Naive thymus-derived CD4-positive, alpha-beta T cell (primary cell): ENCODE measurements at regions not wholly inside any gene's neighbourhood (a gene's known extent, or its start where the extent isn't known, plus 50 kb on each side); places are given as distances from the start of the nearest gene placed in this dataset.

Experiments used
- ATAC-seq: fragments of 150-1000 bp; cut with Tn5 transposase; 2 replicates; pipeline ENCODE4 v1.10.0; 2021; ENCODE audit warnings: mild to moderate bottlenecking, moderate library complexity
- CTCF ChIA-PET: fragments of 350-600 bp; sonication (Branson Sonifier 250); formaldehyde crosslinking; loops from one replicate; lab custom pipeline; 2021; ENCODE audit warnings: antibody characterized with exemption; lab: Charles Lee
- POLR2A ChIA-PET: fragments of 350-600 bp; sonication (Branson Sonifier 250); formaldehyde crosslinking; loops from one replicate; lab custom pipeline; 2021; ENCODE audit warnings: antibody characterized with exemption, inconsistent platforms; lab: Charles Lee
- DNase-seq, 9 donors: peaks; one replicate each; pipeline versions ENCODE4 v3.0.0 to v3.0.0-alpha.2; 2020 to 2022; ENCODE audit warnings: mixed read lengths in 1 of 9
- H3K27ac ChIP-seq: one replicate; pipeline ENCODE4 v1.7.0; 2013; ENCODE audit warnings: mild to moderate bottlenecking, low read depth, low read length, moderate library complexity
- H3K27me3 ChIP-seq, 2 donors: one replicate each; pipeline ENCODE4 v1.7.0; 2013; ENCODE audit warnings: low read length in 2 of 2, mild to moderate bottlenecking in 2 of 2, moderate library complexity in 2 of 2; ENCODE audit not compliant: control insufficient read depth in 2 of 2, insufficient read depth in 2 of 2
- H3K36me3 ChIP-seq, 3 experiments: 1 replicate in 2 of 3; 2 replicates in 1 of 3; pipeline ENCODE4 v1.7.0; 2013; ENCODE audit warnings: low read length in 3 of 3, mild to moderate bottlenecking in 3 of 3, moderate library complexity in 1 of 3; ENCODE audit not compliant: insufficient read depth in 3 of 3, control insufficient read depth in 2 of 3
- H3K4me1 ChIP-seq, 2 donors: one replicate each; pipeline ENCODE4 v1.7.0; 2013; ENCODE audit warnings: low read length in 2 of 2, mild to moderate bottlenecking in 2 of 2, moderate library complexity in 1 of 2; ENCODE audit not compliant: control insufficient read depth in 2 of 2, insufficient read depth in 2 of 2
- H3K4me3 ChIP-seq: 2 replicates; pipeline ENCODE4 v1.7.0; 2013; ENCODE audit warnings: mild to moderate bottlenecking, low read length
- H3K9me3 ChIP-seq, 3 experiments: 1 replicate in 2 of 3; 2 replicates in 1 of 3; pipeline ENCODE4 v1.7.0; 2013; ENCODE audit warnings: low read length in 3 of 3; ENCODE audit not compliant: control insufficient read depth in 2 of 3
- H3K27ac Mint-ChIP-seq, 9 donors: one replicate each; pipeline ENCODE4 v1.8.0; 2020 to 2022; ENCODE audit warnings: mixed read lengths in 9 of 9, mild to moderate bottlenecking in 8 of 9, moderate library complexity in 5 of 9, inconsistent platforms in 2 of 9
- H3K27me3 Mint-ChIP-seq, 5 donors: one replicate each; pipeline ENCODE4 v1.8.0; 2021 to 2022; ENCODE audit warnings: mixed read lengths in 5 of 5, mild to moderate bottlenecking in 1 of 5
- H3K36me3 Mint-ChIP-seq, 5 donors: one replicate each; pipeline ENCODE4 v1.8.0; 2020 to 2022; ENCODE audit warnings: mixed read lengths in 5 of 5, mild to moderate bottlenecking in 3 of 5, inconsistent platforms in 1 of 5
- H3K4me1 Mint-ChIP-seq, 7 donors: one replicate each; pipeline ENCODE4 v1.8.0; 2020 to 2022; ENCODE audit warnings: mixed read lengths in 7 of 7, mild to moderate bottlenecking in 3 of 7, inconsistent platforms in 1 of 7
- H3K4me3 Mint-ChIP-seq, 10 donors: one replicate each; pipeline ENCODE4 v1.8.0; 2020 to 2022; ENCODE audit warnings: mild to moderate bottlenecking in 10 of 10, mixed read lengths in 10 of 10, moderate library complexity in 6 of 10, inconsistent platforms in 2 of 10
- H3K9me3 Mint-ChIP-seq, 11 donors: one replicate each; pipeline ENCODE4 v1.8.0; 2020 to 2022; ENCODE audit warnings: mixed read lengths in 11 of 11, mild to moderate bottlenecking in 4 of 11, inconsistent platforms in 1 of 11, moderate library complexity in 1 of 11
- intact Hi-C, 2 donors: fragments of 100-400 bp; cut with micrococcal nuclease; formaldehyde crosslinking; loops; one replicate each; pipeline ENCODE4 v1.15.1; 2023

- H3K9me3 ChIP-seq: no peaks in the 10 kb centered on the region
- Mint-ChIP-seq H3K4me3 (no peak overlapping the region), H3K27me3 (peaks cover 0 to 45% (median 37%) of the 10 kb centered on the region in 5 donors), H3K9me3 (peaks cover 0 to 4% (median 0%) of the 10 kb centered on the region in 11 donors), H3K4me1 (no peaks in the 10 kb centered on the region), H3K36me3 (peaks cover 0 to 4% (median 0%) of the 10 kb centered on the region in 5 donors), H3K27ac (no peak overlapping the region)
- CTCF ChIA-PET: no interaction called here
- H3K36me3 ChIP-seq: no peaks in the 10 kb centered on the region
- H3K4me3 ChIP-seq: no peak overlapping the region
- intact Hi-C loops: no loop called here
- POLR2A ChIA-PET: interaction anchor here (0.6 kb wide), 1 partner anchor 10 kb away, joined by 3 read pairs; no protein-coding TSS in a partner anchor
- H3K27ac ChIP-seq: no peak overlapping the region
- H3K4me1 ChIP-seq: no peaks in the 10 kb centered on the region
- ATAC-seq: no peak
- no peaks in the 10 kb centered on the region for H3K27me3 ChIP-seq
- no peak for DNase-seq
Observed at GRCh38 chr22:48473202-48473601, 1354.5 kb downstream of the BRD1 start.

- Mint-ChIP-seq H3K27ac (no peak overlapping the region), H3K4me1 (no peaks in the 10 kb centered on the region), H3K9me3 (peaks cover 0 to 5% (median 0%) of the 10 kb centered on the region in 11 donors), H3K27me3 (peaks cover 0 to 23% (median 12%) of the 10 kb centered on the region in 5 donors), H3K36me3 (no peaks in the 10 kb centered on the region), H3K4me3 (no peak overlapping the region)
- CTCF ChIA-PET: no interaction called here
- no peaks in the 10 kb centered on the region for H3K27me3 ChIP-seq
- no peaks in the 10 kb centered on the region for H3K4me1 ChIP-seq
- no peak for ATAC-seq
- intact Hi-C loops: no loop called here
- H3K27ac ChIP-seq: no peak overlapping the region
- no peak for DNase-seq
- H3K9me3 ChIP-seq: no peaks in the 10 kb centered on the region
- POLR2A ChIA-PET: no interaction called here
- no peak overlapping the region for H3K4me3 ChIP-seq
- no peaks in the 10 kb centered on the region for H3K36me3 ChIP-seq
Observed at GRCh38 chr22:48464246-48464645, 1363.4 kb downstream of the BRD1 start.

DNA sequence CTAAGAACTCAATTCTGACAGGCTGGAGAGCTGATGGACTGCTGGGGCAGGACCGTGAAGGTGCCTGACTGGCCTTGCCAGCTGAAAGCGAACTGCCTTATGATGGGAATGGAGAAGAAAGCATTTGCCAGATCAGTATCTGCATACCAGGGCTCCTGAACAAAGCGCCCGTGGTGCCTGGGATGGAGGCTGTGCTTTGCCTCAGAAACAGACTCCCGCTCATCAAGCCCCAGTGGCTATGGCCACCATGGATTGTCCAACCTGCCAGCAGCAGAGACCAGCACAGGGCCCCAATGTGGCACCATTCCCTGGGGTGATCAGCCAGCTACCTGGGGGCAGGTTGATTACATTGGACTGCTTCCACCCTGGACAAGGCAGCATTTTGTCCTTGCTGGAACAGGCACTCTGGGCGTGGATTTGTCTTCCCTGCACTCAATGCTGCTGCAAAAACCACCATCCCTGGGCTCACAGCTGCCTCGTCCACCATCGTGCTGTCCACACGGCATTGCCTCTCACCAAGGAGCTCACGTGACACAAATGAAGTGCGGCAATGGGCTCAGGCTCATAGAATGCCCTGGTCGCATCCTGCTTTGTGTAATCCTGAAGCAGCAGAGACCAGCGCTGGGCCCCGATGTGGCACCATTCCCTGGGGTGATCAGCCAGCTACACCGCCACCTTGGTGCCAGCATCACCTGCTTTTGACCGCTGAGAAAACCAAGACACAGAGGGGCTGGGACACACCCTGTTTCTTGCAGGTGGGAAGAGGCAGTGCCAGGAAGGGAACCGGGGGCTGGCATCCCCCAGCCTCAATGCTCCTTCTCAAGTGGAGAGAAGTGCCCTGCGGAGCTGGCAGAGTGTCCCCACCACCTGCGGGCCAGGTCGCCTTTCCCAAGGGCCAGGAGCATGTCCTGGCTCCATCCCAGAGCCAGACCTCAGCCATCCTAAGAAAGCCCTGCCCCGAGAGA is 1367.5 kb downstream of the BRD1 start:
- no peaks in the 10 kb centered on the region for H3K4me1 Mint-ChIP-seq
- H3K36me3 Mint-ChIP-seq: no peaks in the 10 kb centered on the region
- DNase-seq (no peak), ATAC-seq (no peak)
- intact Hi-C loops: no loop called here
- H3K4me3 Mint-ChIP-seq: no peak overlapping the region
- CTCF ChIA-PET: no interaction called here
- H3K27me3 Mint-ChIP-seq: peaks cover 0 to 30% (median 12%) of the 10 kb centered on the region in 5 donors
- no peaks in the 10 kb centered on the region for H3K27me3 ChIP-seq
- no peaks in the 10 kb centered on the region for H3K4me1 ChIP-seq
- H3K4me3 ChIP-seq: no peak overlapping the region
- H3K36me3 ChIP-seq: no peaks in the 10 kb centered on the region
- no peak overlapping the region for H3K27ac Mint-ChIP-seq
- H3K9me3 Mint-ChIP-seq: peaks cover 0 to 4% (median 0%) of the 10 kb centered on the region in 11 donors
- POLR2A ChIA-PET: no interaction called here
- no peak overlapping the region for H3K27ac ChIP-seq
- no peaks in the 10 kb centered on the region for H3K9me3 ChIP-seq

- no peaks in the 10 kb centered on the region for H3K4me1 ChIP-seq
- H3K36me3 ChIP-seq: no peaks in the 10 kb centered on the region
- Mint-ChIP-seq H3K9me3 (peaks cover 0 to 4% (median 0%) of the 10 kb centered on the region in 11 donors), H3K4me3 (no peak overlapping the region), H3K36me3 (no peaks in the 10 kb centered on the region), H3K27ac (no peak overlapping the region), H3K4me1 (no peaks in the 10 kb centered on the region), H3K27me3 (peaks cover 0 to 24% (median 9%) of the 10 kb centered on the region in 5 donors)
- POLR2A ChIA-PET: no interaction called here
- intact Hi-C loops: no loop called here
- no peaks in the 10 kb centered on the region for H3K27me3 ChIP-seq
- DNase-seq: no peak
- ATAC-seq: no peak
- no peaks in the 10 kb centered on the region for H3K9me3 ChIP-seq
- no peak overlapping the region for H3K27ac ChIP-seq
- H3K4me3 ChIP-seq: no peak overlapping the region
- CTCF ChIA-PET: no interaction called here
Observed at GRCh38 chr22:48459259-48459658, 1368.4 kb downstream of the BRD1 start.

- POLR2A ChIA-PET: no interaction called here
- no peak overlapping the region for H3K4me3 Mint-ChIP-seq
- no peaks in the 10 kb centered on the region for H3K27me3 ChIP-seq
- H3K27ac Mint-ChIP-seq: peak overlapping the region in 1 of 9 donors; percentile 26
- no peaks in the 10 kb centered on the region for H3K36me3 Mint-ChIP-seq
- ATAC-seq (no peak), DNase-seq (no peak)
- H3K27me3 Mint-ChIP-seq: peaks cover 0 to 27% (median 8%) of the 10 kb centered on the region in 5 donors
- no peaks in the 10 kb centered on the region for H3K4me1 ChIP-seq
- H3K9me3 ChIP-seq: no peaks in the 10 kb centered on the region
- no peak overlapping the region for H3K4me3 ChIP-seq
- intact Hi-C loops: no loop called here
- no peaks in the 10 kb centered on the region for H3K36me3 ChIP-seq
- peaks cover 0 to 6% (median 0%) of the 10 kb centered on the region in 11 donors for H3K9me3 Mint-ChIP-seq
- no peak overlapping the region for H3K27ac ChIP-seq
- CTCF ChIA-PET: no interaction called here
- no peaks in the 10 kb centered on the region for H3K4me1 Mint-ChIP-seq
Observed at GRCh38 chr22:48456449-48456848, 1371.2 kb downstream of the BRD1 start.

DNA sequence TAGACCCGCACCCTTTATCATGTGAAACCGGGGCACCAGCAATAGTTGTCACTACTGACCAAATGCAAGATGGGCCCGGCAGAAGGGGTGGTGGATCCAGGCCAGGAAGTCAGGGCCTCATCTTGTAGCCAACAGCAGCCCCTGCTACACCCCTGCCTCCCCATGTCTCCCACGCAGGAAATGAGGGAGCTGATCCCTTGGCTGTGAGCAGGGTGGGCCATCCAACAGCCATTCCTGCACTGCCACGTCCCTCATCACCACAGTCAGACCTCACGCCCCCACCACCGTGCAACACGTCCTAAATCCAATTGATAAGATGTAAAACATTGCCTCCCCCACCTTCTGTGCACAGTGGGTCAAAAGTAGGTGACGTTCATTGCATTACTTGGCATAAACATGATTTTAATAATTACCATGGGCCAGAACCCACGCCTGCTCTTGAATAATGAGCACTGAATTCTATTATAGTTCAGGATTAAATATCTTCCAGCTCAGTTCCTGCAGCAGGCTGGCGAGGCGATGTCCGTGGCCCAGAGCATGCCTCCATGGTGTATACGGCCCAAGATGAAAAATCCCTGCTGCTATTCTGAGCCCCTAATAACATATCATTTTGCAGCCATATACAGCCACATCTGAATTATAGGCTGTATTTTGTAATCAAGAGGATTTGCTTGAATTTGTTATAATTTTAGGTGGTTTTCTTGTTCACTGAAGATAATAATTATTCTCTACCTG is 1373.8 kb downstream of the BRD1 start:
- Mint-ChIP-seq H3K4me3 (no peak overlapping the region), H3K36me3 (no peaks in the 10 kb centered on the region), H3K4me1 (no peaks in the 10 kb centered on the region), H3K9me3 (peaks cover 0 to 6% (median 0%) of the 10 kb centered on the region in 11 donors), H3K27ac (no peak overlapping the region), H3K27me3 (peaks cover 0 to 45% (median 17%) of the 10 kb centered on the region in 5 donors)
- no peak for ATAC-seq
- intact Hi-C loops: no loop called here
- Histone ChIP-seq H3K27ac (no peak overlapping the region), H3K36me3 (no peaks in the 10 kb centered on the region), H3K4me3 (no peak overlapping the region), H3K9me3 (no peaks in the 10 kb centered on the region), H3K27me3 (no peaks in the 10 kb centered on the region), H3K4me1 (no peaks in the 10 kb centered on the region)
- DNase-seq: peak in 1 of 9 donors; percentile 4
- ChIA-PET POLR2A (no interaction called here), CTCF (no interaction called here)
